ENCODE measurements at regions not wholly inside any gene's neighbourhood (a gene's known extent, or its start where the extent isn't known, plus 50 kb on each side); places are given as distances from the start of the nearest gene placed in this dataset.
"Not testable (repeated sequence)": the region's sequence is repeated elsewhere in the genome, so short reads cannot be mapped to it uniquely, and the experiment has no call there.

DNA sequence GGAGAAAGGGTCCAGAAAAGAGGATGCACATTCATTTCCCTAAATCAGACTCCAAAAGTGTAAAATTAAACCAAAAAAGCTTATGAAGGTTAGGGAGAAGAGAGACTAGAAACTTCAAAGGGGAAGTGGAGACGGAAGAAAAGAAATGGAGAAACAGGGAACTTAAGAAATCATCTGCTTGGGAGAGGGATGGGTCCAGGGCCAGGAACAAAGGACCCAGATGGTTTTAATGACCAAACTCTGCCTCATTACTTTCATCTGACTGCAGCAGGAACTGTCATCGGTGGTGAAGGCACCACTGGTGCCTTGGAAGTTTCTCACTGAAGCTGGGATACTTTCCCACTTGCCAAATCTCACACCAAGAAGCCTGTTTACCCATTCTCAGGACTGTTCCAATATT lies 70.5 kb upstream of the SLC4A7 start:
- peak; percentile 22 to 35 for DNase-seq

DNA sequence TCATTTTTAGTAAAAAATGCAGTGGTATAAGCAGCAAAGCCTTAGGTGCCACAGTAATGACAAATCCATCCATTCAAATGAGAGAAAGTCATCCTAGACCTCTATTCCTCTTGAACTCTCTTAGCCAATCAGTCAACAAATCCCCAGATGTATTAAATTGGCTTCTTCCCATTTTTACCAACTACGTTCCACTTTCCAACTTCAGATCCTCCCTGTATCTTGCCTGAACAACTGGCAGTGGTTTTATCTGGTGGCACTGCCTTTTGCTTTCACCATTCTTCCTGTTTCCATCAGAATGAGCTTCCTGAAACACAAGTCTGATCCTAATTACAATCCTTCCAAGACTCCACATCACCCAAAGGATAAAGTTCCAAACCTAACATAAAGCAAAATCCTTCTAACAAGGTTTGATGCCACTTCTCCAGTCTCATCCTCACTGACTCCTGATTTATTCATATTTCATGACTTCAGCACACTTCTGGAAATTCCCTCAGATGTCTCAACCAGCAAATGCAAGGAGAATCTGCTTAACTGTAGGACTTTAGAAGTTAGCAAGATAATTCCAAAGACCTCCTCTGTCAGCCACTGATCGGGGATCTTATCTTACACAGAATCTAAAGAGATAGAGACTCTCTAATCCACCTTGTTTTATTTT lies 69.8 kb upstream of the SLC4A7 start:
- no peak for DNase-seq

DNA sequence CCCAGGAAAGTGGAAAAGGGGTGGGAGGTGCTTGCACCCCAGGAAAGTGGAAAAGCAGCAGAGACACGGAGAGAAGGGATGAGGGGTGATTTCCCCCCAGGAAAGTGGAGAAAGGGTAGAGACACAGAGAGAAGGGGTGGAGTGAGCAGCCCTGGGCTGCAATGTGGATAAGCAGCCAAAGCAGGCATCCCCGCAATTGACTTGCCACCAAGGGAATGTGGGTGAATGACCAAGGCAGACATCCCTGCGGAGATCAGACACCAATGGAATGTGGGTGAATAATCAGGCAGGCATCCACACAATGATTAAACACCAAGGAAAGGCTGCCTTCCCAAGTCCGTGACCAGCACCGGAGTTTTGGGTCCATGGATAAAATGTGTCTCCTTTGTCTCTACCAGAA lies 68.5 kb upstream of the SLC4A7 start:
- not testable (repeated sequence) for DNase-seq

DNA sequence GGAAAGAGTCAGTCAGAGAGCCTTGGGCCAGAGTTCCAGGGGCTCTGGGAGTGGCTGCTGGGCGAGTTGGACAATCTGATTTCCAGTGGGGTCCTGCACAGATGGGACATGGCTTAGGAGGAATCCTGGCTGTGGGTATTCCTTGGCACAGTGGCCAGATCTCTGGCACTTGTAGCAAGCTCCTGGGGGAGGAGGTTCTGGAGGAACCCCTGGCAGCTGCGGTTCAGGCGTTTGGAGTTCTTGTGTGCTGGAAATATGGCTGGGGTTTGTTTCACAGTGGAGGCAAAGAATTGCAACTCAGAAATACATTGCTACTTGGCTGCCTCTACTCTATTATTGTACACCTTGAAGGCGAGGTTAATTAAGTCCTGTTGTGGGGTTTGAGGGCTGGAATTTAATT lies 67.2 kb upstream of the SLC4A7 start:
- not testable (repeated sequence) for DNase-seq

DNA sequence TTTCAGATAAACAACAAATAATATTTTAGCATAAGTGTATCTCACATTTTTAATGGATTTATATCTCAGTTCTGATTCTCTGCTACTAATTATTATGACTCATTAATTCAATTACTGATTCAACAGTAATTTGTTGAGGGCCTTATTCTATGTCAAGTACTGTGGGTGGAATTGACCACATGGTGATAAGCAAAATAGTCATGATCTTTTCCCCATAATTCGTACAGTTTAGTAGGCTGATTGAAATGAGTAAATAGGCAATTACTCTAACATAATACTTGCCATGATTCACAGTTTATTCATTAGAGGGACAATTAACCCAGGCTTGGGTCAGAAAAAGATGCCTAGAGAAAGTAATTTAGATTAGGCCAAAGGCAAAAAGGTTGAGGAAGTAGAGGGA lies 60.9 kb upstream of the SLC4A7 start:
- DNase-seq = no peak

DNA sequence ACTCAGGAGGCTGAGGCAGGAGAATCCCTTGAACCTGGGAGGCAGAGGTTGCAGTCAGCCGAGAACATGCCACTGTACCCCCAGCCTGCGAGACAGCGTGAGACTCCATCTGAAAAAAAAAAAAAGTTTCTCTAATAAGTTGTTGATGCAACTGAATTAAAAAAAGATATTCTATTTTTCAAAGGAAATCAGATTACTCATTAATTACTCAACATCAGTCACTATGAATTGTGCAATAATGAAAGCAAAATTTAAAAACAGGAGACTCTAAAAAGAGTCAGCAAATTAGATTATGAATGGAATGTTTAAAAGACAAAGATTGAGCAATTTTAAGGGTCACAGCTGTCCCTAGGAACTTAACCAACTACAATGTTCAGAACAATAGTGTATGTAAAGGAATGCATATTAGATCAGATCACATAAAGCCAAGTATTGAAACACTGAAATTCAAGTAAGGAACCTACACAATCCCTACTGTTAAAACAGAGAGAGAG lies 60.2 kb upstream of the SLC4A7 start:
- peak; percentile 35 to 57 for DNase-seq

DNA sequence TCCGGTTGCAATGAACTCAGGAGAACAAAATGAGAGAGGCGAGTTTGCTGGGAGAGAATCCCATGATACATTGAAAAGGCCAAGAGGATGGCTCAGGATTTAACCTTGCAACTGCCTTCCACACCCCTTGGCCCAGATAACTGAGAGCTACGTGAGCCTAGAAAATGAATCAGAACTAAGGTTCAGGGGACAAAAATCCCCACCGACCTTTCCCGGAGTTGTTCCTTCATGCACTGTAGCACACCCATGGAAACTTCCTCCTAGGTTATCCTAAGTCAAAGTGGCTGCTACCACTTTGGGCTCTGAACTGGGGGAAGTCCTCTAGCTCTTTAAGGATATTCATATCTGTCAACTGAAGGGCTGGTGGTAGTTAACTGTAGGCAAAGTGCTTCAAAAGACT lies 58.3 kb upstream of the SLC4A7 start:
- DNase-seq = no peak

DNA sequence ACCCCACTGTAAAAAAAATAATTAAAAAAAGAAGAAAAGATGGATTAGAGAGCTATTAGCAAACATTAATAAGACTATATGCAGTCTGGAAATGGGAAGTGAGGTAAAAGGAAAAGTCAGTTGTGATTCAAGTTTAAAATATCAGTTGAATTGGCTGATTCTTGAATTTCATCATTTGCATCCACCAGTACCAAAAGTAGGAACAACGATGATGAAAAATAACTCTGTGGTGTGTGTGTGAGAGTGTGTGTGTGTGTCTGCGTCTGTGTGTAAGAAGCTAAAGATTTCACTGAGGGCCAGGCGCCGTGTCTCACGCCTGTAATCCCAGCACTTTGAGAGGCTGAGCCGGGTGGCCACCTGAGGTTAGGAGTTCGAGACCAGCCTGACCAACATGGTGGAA lies 56.0 kb upstream of the SLC4A7 start:
- no peak for DNase-seq

DNA sequence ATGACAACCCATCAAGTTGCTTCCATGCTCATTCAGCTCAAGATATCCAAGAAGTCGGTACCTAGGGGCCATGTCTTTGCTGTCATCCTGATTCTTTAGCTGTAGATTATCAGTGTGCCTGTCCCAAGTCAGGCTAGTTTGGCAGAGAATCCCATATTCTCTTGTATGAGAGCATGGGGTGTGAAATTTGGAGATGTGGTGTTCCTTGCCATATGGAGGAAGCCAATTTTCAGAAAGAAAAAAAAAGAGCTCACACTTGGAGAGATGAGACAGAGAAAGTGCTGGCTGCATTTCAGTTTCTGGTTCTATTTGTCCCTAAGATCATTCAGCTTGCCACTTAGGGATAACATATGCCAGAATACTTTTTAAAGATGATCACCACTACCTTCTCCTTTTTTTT lies 52.3 kb upstream of the SLC4A7 start:
- DNase-seq = no peak

DNA sequence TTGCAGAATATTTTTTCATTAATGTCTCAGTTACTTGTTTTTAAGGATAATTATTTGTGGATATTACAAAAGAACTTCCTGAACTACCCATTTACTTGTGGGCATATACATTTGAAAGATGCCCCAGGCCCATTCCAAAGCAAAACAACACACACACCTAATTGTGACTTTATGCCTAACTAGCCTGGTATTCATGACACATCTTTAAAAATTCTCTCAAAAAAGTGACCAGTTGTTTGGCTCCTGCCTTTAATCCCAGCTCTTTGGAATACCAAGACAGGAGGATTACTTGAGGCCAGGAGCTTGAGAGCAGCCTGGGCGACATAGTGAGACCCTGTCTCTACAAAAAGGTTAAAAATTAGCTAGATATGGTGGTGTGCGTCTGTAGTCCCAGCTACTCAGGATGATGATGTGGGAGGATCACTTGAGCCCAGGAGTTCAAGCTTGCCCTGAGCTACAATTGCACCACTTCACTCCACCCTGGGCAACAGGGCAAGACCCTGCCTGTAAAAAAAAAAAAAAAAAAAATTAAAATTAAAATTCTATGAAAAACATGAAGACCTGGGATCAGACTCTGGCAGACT lies 51.7 kb upstream of the SLC4A7 start:
- DNase-seq = no peak

DNA sequence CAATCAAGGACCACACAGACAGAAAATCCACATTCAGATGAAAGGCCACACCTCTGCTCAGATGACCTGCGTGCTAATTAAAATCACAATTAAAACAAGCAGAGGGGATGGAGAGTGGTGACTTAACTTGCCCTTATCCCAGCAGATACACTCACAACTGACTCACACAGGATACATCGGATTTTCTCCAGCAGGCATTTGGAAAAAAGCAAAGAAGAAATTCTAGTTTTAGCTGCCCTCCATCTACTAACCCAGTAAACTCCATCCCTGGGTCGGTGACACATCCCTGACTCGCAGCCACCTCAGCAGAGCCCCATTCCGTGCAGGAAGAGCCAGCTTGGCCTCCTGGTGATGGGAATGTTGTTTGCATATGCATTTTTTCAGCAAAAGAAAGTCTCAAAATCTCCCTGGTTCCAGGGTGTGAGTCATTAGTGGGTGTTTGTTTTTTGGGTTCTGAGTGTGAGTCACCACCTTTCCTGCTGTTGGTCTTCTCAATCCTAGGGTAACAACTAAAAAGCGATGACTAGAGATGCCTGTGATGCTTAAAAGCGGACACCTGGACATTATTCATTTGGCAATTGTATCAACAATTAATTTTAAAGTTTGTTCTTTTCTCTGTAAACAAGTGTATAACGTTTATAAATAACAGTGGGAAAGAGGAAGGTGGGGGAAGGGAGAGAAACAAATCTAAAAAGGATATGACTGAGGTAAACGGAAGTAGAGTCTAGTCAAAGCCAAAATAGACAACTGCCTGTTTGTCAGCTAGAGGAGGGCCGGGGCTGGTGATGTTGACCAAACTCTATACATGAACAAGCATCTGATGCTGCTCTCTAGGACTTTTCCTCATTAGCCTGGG lies 49.8 kb upstream of the SLC4A7 start:
- DNase-seq = no peak

All from AML-193 (cell line).